ENCODE measurements at regions not wholly inside any gene's neighbourhood (a gene's known extent, or its start where the extent isn't known, plus 50 kb on each side); places are given as distances from the start of the nearest gene placed in this dataset.
"Not testable (repeated sequence)": the region's sequence is repeated elsewhere in the genome, so short reads cannot be mapped to it uniquely, and the experiment has no call there.

GRCh38 chr5:99176186-99176585 is 247.4 kb upstream of the CHD1 start:
- Histone ChIP-seq H3K9me3 (ENCODE audit: control insufficient read depth in 2 of 2, low read length in 2 of 2) (no peaks in the 10 kb centered on the region), H3K4me1 (ENCODE audit: control insufficient read depth, insufficient read depth, low read length) (no peaks in the 10 kb centered on the region), H3K4me3 (ENCODE audit: low read length in 2 of 2) (no peak overlapping the region), H3K27ac (ENCODE audit: low read length) (no peak overlapping the region), H3K36me3 (ENCODE audit: control insufficient read depth in 2 of 2, insufficient read depth in 2 of 2, low read length in 2 of 2) (no peaks in the 10 kb centered on the region), H3K9ac (ENCODE audit: low read length in 2 of 2) (no peak overlapping the region), H3K27me3 (ENCODE audit: control insufficient read depth in 1 of 2, insufficient read depth in 2 of 2, low read length in 2 of 2) (no peaks in the 10 kb centered on the region)

DNA sequence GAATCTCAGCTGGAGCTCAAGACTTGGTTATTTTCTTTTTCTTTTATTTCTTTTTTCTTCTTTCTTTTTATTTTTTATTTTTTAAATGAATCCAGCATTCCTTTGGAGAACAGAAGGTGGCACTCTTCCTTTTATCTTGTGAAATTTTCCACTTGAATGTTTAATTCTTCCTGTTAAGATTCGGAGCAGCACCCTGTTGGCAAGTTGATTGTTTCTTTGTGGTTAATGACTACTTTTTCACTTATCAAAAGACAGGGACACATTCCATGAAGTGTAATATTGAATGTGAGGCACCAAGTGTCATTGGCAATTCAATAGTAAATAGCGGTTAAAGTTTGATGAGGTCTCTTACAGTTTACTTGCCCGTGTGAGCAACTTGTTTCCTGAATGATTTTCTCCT is 240.5 kb upstream of the CHD1 start:
- no peak overlapping the region for H3K4me3 ChIP-seq (ENCODE audit: low read length in 2 of 2)
- H3K36me3 ChIP-seq (ENCODE audit: control insufficient read depth in 2 of 2, insufficient read depth in 2 of 2, low read length in 2 of 2), result no peaks in the 10 kb centered on the region
- no peak overlapping the region for H3K9ac ChIP-seq (ENCODE audit: low read length in 2 of 2)
- H3K27ac ChIP-seq (ENCODE audit: low read length), result no peak overlapping the region
- H3K9me3 ChIP-seq (ENCODE audit: control insufficient read depth in 2 of 2, low read length in 2 of 2), result no peaks in the 10 kb centered on the region
- H3K4me1 ChIP-seq (ENCODE audit: control insufficient read depth, insufficient read depth, low read length), result no peaks in the 10 kb centered on the region
- no peaks in the 10 kb centered on the region for H3K27me3 ChIP-seq (ENCODE audit: control insufficient read depth in 1 of 2, insufficient read depth in 2 of 2, low read length in 2 of 2)

- H3K4me1 ChIP-seq (ENCODE audit: control insufficient read depth, insufficient read depth, low read length); H3K9me3 ChIP-seq (ENCODE audit: control insufficient read depth in 2 of 2, low read length in 2 of 2); H3K27ac ChIP-seq (ENCODE audit: low read length); H3K36me3 ChIP-seq (ENCODE audit: control insufficient read depth in 2 of 2, insufficient read depth in 2 of 2, low read length in 2 of 2); H3K27me3 ChIP-seq (ENCODE audit: control insufficient read depth in 1 of 2, insufficient read depth in 2 of 2, low read length in 2 of 2); H3K4me3 ChIP-seq (ENCODE audit: low read length in 2 of 2); H3K9ac ChIP-seq (ENCODE audit: low read length in 2 of 2): not testable (repeated sequence)
Observed at GRCh38 chr5:99161538-99161937, 232.7 kb upstream of the CHD1 start.

GRCh38 chr5:99156688-99157087 is 227.9 kb upstream of the CHD1 start:
- H3K4me3 ChIP-seq (ENCODE audit: low read length in 2 of 2), result no peak overlapping the region
- no peak overlapping the region for H3K9ac ChIP-seq (ENCODE audit: low read length in 2 of 2)
- H3K9me3 ChIP-seq (ENCODE audit: control insufficient read depth in 2 of 2, low read length in 2 of 2), result no peaks in the 10 kb centered on the region
- H3K36me3 ChIP-seq (ENCODE audit: control insufficient read depth in 2 of 2, insufficient read depth in 2 of 2, low read length in 2 of 2), result no peaks in the 10 kb centered on the region
- H3K27ac ChIP-seq (ENCODE audit: low read length), result no peak overlapping the region
- no peaks in the 10 kb centered on the region for H3K27me3 ChIP-seq (ENCODE audit: control insufficient read depth in 1 of 2, insufficient read depth in 2 of 2, low read length in 2 of 2)
- H3K4me1 ChIP-seq (ENCODE audit: control insufficient read depth, insufficient read depth, low read length), result no peaks in the 10 kb centered on the region

DNA sequence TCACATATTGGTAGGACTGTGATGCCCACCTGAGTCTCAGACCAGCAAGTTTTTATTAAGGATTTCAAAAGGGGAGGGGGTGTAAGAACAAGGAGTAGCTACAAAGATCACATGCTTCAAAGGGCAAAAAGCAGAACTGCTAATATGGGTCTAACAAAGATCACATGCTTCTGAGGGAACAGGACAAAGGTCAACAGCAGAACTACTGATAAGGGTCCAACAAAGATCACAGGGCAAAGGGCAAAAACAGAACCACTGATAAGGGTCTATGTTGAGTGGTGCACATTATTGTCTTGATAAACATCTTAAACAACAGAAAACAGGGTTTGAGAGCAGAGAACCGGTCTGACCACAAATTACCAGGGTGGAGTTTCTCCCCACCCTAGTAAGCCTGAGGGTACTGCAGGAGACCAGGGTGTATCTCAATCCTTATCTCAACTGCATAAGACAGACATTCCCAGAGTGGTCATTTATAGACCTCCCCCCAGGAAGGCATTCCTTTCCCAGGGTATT is 214.5 kb upstream of the CHD1 start:
- H3K27ac ChIP-seq (ENCODE audit: low read length); H3K27me3 ChIP-seq (ENCODE audit: control insufficient read depth in 1 of 2, insufficient read depth in 2 of 2, low read length in 2 of 2); H3K36me3 ChIP-seq (ENCODE audit: control insufficient read depth in 2 of 2, insufficient read depth in 2 of 2, low read length in 2 of 2); H3K9ac ChIP-seq (ENCODE audit: low read length in 2 of 2); H3K9me3 ChIP-seq (ENCODE audit: control insufficient read depth in 2 of 2, low read length in 2 of 2); H3K4me1 ChIP-seq (ENCODE audit: control insufficient read depth, insufficient read depth, low read length); H3K4me3 ChIP-seq (ENCODE audit: low read length in 2 of 2): not testable (repeated sequence)

- Histone ChIP-seq H3K27ac (ENCODE audit: low read length) (no peak overlapping the region), H3K4me3 (ENCODE audit: low read length in 2 of 2) (no peak overlapping the region), H3K9ac (ENCODE audit: low read length in 2 of 2) (no peak overlapping the region)
Observed at GRCh38 chr5:99141534-99142128, 212.8 kb upstream of the CHD1 start.

DNA sequence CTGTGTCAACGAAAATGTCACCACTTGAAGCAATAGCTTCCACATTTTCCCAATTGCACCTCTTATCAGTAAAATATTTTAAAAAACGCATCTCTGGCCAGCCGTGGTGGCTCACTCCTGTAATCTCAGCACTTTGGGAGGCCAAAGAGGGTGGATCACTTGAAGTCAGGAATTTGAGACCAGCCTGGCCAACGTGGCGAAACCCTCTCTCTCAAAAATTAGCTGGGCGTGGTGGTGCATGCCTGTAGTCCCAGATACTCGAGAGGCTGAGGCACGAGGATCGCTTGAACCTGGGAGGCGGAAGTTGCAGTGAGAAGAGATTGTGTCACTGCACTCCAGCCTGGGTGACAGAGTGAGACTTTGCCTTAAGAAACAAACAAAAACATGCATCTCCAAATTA is 210.1 kb upstream of the CHD1 start:
- no peaks in the 10 kb centered on the region for H3K27me3 ChIP-seq (ENCODE audit: control insufficient read depth in 1 of 2, insufficient read depth in 2 of 2, low read length in 2 of 2)
- H3K4me3 ChIP-seq (ENCODE audit: low read length in 2 of 2), result no peak overlapping the region
- H3K4me1 ChIP-seq (ENCODE audit: control insufficient read depth, insufficient read depth, low read length), result no peaks in the 10 kb centered on the region
- no peaks in the 10 kb centered on the region for H3K9me3 ChIP-seq (ENCODE audit: control insufficient read depth in 2 of 2, low read length in 2 of 2)
- no peak overlapping the region for H3K9ac ChIP-seq (ENCODE audit: low read length in 2 of 2)
- no peak overlapping the region for H3K27ac ChIP-seq (ENCODE audit: low read length)
- H3K36me3 ChIP-seq (ENCODE audit: control insufficient read depth in 2 of 2, insufficient read depth in 2 of 2, low read length in 2 of 2), result no peaks in the 10 kb centered on the region

More at GRCh38 chr5:99141534-99142128, 212.8 kb upstream of the CHD1 start:
- Histone ChIP-seq H3K27me3 (ENCODE audit: control insufficient read depth in 1 of 2, insufficient read depth in 2 of 2, low read length in 2 of 2) (no peaks in the 10 kb centered on the region), H3K36me3 (ENCODE audit: control insufficient read depth in 2 of 2, insufficient read depth in 2 of 2, low read length in 2 of 2) (no peaks in the 10 kb centered on the region), H3K4me1 (ENCODE audit: control insufficient read depth, insufficient read depth, low read length) (no peaks in the 10 kb centered on the region), H3K9me3 (ENCODE audit: control insufficient read depth in 2 of 2, low read length in 2 of 2) (no peaks in the 10 kb centered on the region)

- H3K9ac ChIP-seq (ENCODE audit: low read length in 2 of 2), result no peak overlapping the region
- H3K27ac ChIP-seq (ENCODE audit: low read length), result no peak overlapping the region
- H3K4me3 ChIP-seq (ENCODE audit: low read length in 2 of 2), result no peak overlapping the region
- no peaks in the 10 kb centered on the region for H3K4me1 ChIP-seq (ENCODE audit: control insufficient read depth, insufficient read depth, low read length)
- H3K36me3 ChIP-seq (ENCODE audit: control insufficient read depth in 2 of 2, insufficient read depth in 2 of 2, low read length in 2 of 2), result no peaks in the 10 kb centered on the region
- H3K9me3 ChIP-seq (ENCODE audit: control insufficient read depth in 2 of 2, low read length in 2 of 2), result no peaks in the 10 kb centered on the region
- H3K27me3 ChIP-seq (ENCODE audit: control insufficient read depth in 1 of 2, insufficient read depth in 2 of 2, low read length in 2 of 2), result no peaks in the 10 kb centered on the region
Observed at GRCh38 chr5:99133921-99134320, 205.1 kb upstream of the CHD1 start.

DNA sequence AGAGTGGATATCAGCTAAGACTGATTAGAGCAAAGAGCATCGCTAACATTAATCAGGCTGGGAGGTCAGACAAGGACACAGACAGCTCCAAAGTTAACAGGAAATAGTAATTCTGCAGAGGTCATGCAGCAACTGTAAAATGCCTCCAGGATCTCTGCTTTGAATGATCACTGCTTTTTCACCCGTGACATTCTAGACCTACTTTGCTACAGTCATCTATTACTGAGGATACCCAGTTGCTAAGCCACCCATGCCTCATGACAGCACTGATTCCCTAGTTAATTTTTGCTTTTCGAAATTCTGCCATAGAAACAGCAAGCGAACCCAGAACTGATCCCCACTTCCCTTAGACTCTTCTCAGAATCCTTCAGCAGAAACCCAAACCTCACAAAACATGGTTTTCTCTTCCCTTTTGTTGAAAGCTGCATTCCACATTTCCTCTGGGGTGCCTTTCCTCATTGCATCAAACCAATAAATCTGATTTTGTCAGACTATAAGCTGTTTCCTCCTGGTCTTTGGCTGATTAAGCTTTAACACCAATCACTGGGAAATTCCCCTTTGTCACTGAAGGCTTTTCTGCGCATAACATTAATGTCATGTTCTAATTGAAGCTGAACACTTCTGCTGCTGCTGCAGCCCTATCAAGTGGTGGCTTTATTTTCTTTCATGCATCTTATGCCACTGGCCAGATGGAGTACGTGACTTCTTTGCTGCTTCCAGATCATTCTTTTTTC is 201.1 kb upstream of the CHD1 start:
- H3K36me3 ChIP-seq (ENCODE audit: control insufficient read depth in 2 of 2, insufficient read depth in 2 of 2, low read length in 2 of 2), result no peaks in the 10 kb centered on the region
- H3K9ac ChIP-seq (ENCODE audit: low read length in 2 of 2), result no peak overlapping the region
- no peak overlapping the region for H3K27ac ChIP-seq (ENCODE audit: low read length)
- H3K4me3 ChIP-seq (ENCODE audit: low read length in 2 of 2), result no peak overlapping the region
- H3K9me3 ChIP-seq (ENCODE audit: control insufficient read depth in 2 of 2, low read length in 2 of 2), result no peaks in the 10 kb centered on the region
- H3K27me3 ChIP-seq (ENCODE audit: control insufficient read depth in 1 of 2, insufficient read depth in 2 of 2, low read length in 2 of 2), result no peaks in the 10 kb centered on the region
- no peaks in the 10 kb centered on the region for H3K4me1 ChIP-seq (ENCODE audit: control insufficient read depth, insufficient read depth, low read length)

DNA sequence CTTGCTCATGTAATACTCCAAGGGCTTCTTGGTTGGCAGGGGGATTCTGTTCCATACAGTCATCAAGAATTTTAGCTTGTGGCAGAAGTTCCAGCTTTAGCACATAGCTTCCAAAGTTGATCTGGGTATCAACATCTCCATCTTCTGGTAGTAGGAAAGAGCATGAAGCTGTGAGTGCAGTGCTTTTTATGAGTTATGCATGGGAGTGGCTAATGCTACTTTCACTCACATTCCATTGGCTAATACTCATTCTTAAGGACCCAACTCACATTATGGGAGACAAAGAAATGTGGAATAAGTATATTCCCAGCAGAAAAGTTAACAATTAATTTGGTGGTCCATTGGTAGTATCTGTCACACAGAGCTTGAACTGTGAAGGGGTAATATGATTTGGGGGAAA is 194.2 kb upstream of the CHD1 start:
- Histone ChIP-seq H3K4me3 (ENCODE audit: low read length in 2 of 2) (no peak overlapping the region), H3K36me3 (ENCODE audit: control insufficient read depth in 2 of 2, insufficient read depth in 2 of 2, low read length in 2 of 2) (no peaks in the 10 kb centered on the region), H3K9me3 (ENCODE audit: control insufficient read depth in 2 of 2, low read length in 2 of 2) (peaks cover 0 to 2% of the 10 kb centered on the region in 2 donors), H3K9ac (ENCODE audit: low read length in 2 of 2) (no peak overlapping the region), H3K27me3 (ENCODE audit: control insufficient read depth in 1 of 2, insufficient read depth in 2 of 2, low read length in 2 of 2) (no peaks in the 10 kb centered on the region), H3K27ac (ENCODE audit: low read length) (no peak overlapping the region), H3K4me1 (ENCODE audit: control insufficient read depth, insufficient read depth, low read length) (no peaks in the 10 kb centered on the region)

GRCh38 chr5:99119326-99119725 is 190.5 kb upstream of the CHD1 start:
- H3K4me1 ChIP-seq (ENCODE audit: control insufficient read depth, insufficient read depth, low read length), result no peaks in the 10 kb centered on the region
- H3K9me3 ChIP-seq (ENCODE audit: control insufficient read depth in 2 of 2, low read length in 2 of 2), result peaks cover 0 to 2% of the 10 kb centered on the region in 2 donors
- H3K36me3 ChIP-seq (ENCODE audit: control insufficient read depth in 2 of 2, insufficient read depth in 2 of 2, low read length in 2 of 2), result no peaks in the 10 kb centered on the region
- no peak overlapping the region for H3K9ac ChIP-seq (ENCODE audit: low read length in 2 of 2)
- no peaks in the 10 kb centered on the region for H3K27me3 ChIP-seq (ENCODE audit: control insufficient read depth in 1 of 2, insufficient read depth in 2 of 2, low read length in 2 of 2)
- H3K4me3 ChIP-seq (ENCODE audit: low read length in 2 of 2), result no peak overlapping the region
- no peak overlapping the region for H3K27ac ChIP-seq (ENCODE audit: low read length)

Measured in stomach smooth muscle (tissue), 2 donors.